ENCODE measurements at regions not wholly inside any gene's neighbourhood (a gene's known extent, or its start where the extent isn't known, plus 50 kb on each side); places are given as distances from the start of the nearest gene placed in this dataset.
"Not testable (repeated sequence)": the region's sequence is repeated elsewhere in the genome, so short reads cannot be mapped to it uniquely, and the experiment has no call there.

DNA sequence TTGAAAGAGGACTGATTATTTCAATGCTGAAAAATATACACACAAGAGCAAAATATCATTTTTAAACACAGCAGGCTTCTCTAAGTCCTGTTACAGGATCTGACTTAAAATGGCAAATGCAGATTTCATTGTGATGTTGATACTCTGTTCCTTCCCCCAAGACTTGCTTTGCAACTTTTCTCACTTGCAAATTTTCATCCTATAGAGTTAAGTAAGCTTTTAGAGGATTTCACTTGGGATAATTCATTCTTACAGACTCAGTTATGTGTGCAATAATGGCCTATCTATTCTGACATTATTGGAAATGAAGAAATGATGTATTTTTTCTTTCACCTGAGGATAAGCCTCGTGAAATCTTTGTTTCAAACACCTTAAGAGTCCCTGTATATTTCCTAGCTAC is 2403.2 kb downstream of the ARAP2 start:
- no peaks in the 10 kb centered on the region for H3K4me1 ChIP-seq
- DNase-seq, result no peak
- no peak overlapping the region for H3K4me3 ChIP-seq
- no peak overlapping the region for H3K27ac ChIP-seq
- intact Hi-C loops (cut with DNase I), result no loop called here
- H3K36me3 ChIP-seq, result no peaks in the 10 kb centered on the region
- ATAC-seq, result no peak
- H3K9me3 ChIP-seq, result no peaks in the 10 kb centered on the region
- TF ChIP-seq, protein P1, sequence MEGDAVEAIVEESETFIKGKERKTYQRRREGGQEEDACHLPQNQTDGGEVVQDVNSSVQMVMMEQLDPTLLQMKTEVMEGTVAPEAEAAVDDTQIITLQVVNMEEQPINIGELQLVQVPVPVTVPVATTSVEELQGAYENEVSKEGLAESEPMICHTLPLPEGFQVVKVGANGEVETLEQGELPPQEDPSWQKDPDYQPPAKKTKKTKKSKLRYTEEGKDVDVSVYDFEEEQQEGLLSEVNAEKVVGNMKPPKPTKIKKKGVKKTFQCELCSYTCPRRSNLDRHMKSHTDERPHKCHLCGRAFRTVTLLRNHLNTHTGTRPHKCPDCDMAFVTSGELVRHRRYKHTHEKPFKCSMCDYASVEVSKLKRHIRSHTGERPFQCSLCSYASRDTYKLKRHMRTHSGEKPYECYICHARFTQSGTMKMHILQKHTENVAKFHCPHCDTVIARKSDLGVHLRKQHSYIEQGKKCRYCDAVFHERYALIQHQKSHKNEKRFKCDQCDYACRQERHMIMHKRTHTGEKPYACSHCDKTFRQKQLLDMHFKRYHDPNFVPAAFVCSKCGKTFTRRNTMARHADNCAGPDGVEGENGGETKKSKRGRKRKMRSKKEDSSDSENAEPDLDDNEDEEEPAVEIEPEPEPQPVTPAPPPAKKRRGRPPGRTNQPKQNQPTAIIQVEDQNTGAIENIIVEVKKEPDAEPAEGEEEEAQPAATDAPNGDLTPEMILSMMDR (IDR thresholded peaks at IDR 0.05), result no peak
- H3K27me3 ChIP-seq, result no peaks in the 10 kb centered on the region

DNA sequence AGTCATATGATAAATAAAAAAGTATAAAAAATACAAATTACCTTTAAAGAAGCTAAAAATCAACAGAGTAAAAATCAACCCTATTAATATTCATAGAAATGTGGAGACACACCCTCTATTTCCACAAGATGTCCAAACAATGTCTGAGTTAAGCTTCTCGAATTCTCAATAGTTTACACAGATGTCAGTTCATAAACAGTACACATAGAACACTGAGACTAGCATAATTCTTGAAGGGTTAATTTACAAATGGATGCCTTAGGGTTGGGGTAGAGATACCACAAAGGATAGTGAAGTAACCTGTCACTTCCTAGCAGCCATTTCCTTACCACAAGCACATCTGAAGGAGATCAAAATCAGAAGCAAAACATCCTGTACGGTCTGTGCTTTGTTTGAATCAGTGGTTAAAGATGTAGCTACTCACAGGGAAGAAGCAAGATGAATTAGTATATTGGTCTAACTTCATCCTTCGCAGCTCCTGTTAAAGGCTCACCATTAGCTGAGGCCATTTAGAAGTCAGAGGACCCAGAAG is 2393.9 kb downstream of the ARAP2 start:
- no peaks in the 10 kb centered on the region for H3K27me3 ChIP-seq
- no peaks in the 10 kb centered on the region for H3K4me1 ChIP-seq
- TF ChIP-seq, protein P1 (IDR thresholded peaks at IDR 0.05), result no peak
- H3K4me3 ChIP-seq, result no peak overlapping the region
- intact Hi-C loops (cut with DNase I), result no loop called here
- no peak overlapping the region for H3K27ac ChIP-seq
- DNase-seq (no peak), ATAC-seq (no peak)
- H3K36me3 ChIP-seq, result no peaks in the 10 kb centered on the region
- no peaks in the 10 kb centered on the region for H3K9me3 ChIP-seq

DNA sequence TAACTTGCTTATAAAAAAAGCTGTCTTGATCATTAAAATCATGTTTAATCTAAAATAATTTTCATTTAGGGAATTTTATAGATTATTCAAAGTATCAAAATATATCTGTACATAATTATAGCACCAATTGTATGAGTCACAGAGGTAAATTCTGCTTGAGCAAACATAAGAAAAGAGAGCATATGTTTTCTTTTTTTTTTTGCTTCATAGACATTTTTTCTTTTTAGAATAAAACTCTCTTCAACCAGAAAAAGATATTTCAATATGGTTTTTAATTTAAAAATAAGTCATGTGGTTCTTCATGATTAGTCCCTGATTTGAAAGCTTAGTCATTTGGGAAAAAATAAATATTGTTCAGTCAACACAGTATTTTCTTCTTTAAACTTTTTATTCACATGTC is 2390.6 kb downstream of the ARAP2 start:
- intact Hi-C loops (cut with DNase I); ATAC-seq; DNase-seq: not testable (repeated sequence)

DNA sequence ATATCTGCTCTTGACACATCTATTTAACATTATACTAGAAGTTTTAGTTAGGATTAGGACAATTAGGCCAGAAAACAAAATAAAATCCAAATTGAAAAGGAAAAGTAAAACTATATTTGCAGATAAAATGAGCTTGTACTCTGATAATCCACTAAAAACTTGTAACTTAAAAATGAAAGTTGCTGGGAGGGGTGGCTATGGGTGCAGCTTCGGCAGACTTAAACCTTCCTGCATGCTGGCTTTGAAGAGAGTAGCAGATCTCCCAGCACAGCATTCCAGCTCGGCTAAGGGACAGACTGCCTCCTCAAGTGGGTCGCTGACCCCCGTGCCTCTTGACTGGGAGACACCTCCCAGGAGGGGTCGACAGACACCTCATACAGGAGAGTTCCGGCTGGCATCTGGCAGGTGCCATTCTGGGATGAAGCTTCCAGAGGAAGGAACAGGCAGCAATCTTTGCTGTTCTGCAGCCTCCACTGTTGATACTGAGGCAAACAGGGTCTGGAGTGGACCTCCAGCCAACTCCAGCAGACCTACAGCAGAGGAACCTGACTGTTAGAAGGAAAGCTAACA is 2379.9 kb downstream of the ARAP2 start:
- Histone ChIP-seq H3K9me3 (no peaks in the 10 kb centered on the region), H3K4me3 (no peak overlapping the region), H3K4me1 (no peaks in the 10 kb centered on the region), H3K36me3 (no peaks in the 10 kb centered on the region), H3K27me3 (no peaks in the 10 kb centered on the region), H3K27ac (no peak overlapping the region)
- ATAC-seq, result no peak
- DNase-seq, result no peak
- TF ChIP-seq, protein P1 (IDR thresholded peaks at IDR 0.05), result no peak
- intact Hi-C loops (cut with DNase I), result no loop called here

More for the DNA sequence above, 2390.6 kb downstream of the ARAP2 start:
- H3K4me3 ChIP-seq, H3K36me3 ChIP-seq, H3K27me3 ChIP-seq, H3K4me1 ChIP-seq, H3K9me3 ChIP-seq, H3K27ac ChIP-seq: not testable (repeated sequence)

DNA sequence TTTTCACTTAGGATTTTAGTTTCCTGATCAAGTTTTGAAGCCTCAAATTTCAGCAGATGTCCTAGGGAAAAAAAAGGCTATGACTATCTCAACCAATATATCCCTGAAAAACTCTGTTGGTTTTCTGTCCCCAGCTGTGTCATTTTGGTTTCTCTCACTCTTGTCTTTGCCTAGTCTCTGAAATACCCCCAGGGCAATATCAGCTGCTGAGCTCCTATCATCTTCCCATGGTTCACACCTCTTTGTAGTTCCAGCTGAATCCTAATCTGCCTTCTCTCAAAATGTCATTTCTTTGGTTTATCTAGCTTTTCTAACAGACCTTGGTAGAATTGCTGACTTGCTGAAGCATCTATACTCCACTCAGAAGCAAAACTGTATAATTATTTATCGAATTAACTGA is 2370.5 kb downstream of the ARAP2 start:
- H3K9me3 ChIP-seq, result no peaks in the 10 kb centered on the region
- H3K27me3 ChIP-seq, result no peaks in the 10 kb centered on the region
- no peaks in the 10 kb centered on the region for H3K4me1 ChIP-seq
- intact Hi-C loops (cut with DNase I), result no loop called here
- H3K27ac ChIP-seq, result no peak overlapping the region
- TF ChIP-seq, protein P1 (IDR thresholded peaks at IDR 0.05), result no peak
- no peak overlapping the region for H3K4me3 ChIP-seq
- no peak for ATAC-seq
- DNase-seq, result no peak
- H3K36me3 ChIP-seq, result no peaks in the 10 kb centered on the region

DNA sequence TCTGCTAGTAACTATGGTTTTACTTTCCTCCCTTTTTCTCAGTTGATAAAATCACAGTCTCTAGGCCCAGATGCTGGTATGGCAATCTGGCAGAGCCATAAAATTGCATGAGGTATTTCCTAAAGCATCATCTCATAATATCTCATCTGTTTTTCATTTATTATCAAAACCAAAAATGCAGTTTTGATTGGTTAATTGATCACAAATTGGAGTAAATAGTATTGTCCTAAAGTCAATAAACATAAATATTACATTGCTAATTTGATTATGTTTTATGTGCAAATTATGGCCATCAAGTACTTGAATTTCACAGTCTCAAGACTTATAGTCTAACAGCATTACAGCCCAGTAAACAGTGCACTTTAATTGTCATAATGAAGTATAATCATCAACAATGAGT is 2365.6 kb downstream of the ARAP2 start:
- Histone ChIP-seq H3K9me3 (no peaks in the 10 kb centered on the region), H3K27me3 (no peaks in the 10 kb centered on the region), H3K4me3 (no peak overlapping the region), H3K36me3 (no peaks in the 10 kb centered on the region), H3K27ac (no peak overlapping the region), H3K4me1 (no peaks in the 10 kb centered on the region)
- TF ChIP-seq, protein P1 (IDR thresholded peaks at IDR 0.05), result no peak
- ATAC-seq (no peak), DNase-seq (no peak)
- intact Hi-C loops (cut with DNase I), result no loop called here
